ENCODE measurements at regions not wholly inside any gene's neighbourhood (a gene's known extent, or its start where the extent isn't known, plus 50 kb on each side); places are given as distances from the start of the nearest gene placed in this dataset.
"Not testable (repeated sequence)": the region's sequence is repeated elsewhere in the genome, so short reads cannot be mapped to it uniquely, and the experiment has no call there.

DNA sequence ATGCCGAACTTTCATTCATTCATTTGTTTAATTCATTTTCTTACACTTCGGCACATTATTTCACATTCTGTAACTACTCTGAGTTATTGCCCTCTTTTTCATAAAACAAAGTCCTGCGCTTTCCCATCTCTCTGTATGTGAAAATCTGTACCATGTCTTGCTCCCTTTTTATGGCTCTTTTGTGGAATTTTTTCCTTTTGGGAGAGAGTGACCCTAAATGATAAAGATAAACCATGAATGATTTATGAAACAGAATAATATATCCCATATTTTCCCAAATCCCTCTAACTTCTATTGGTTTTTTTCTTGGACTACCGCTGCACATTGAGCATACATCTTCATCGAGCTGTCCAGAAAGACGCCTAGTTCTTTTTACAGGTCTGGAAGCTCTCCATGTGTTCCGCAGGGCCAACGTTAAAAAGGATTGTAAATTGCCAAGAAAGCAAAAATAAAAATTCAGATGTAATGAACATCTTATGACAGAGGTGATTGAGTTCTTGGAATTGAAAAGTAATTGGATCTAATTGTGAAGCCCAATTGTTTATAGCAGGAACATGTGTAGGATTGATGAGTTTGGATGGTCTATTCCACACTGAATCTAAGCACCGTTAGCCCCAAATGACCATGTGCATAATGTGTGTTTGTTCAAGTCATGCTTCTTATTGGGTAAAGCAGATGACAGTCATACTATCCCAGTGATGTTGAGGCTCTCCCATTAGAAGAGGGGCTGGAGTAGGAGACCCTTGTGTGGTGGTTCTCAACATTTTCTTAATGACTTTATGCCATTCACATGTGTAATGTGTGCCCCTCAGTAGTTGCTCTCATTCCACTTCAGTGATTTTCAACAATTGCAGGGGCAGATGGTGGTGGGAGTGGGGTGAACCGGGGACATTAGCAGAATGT, 378.9 kb downstream of the DLEU7 start:
- no peak for FAIRE-seq

DNA sequence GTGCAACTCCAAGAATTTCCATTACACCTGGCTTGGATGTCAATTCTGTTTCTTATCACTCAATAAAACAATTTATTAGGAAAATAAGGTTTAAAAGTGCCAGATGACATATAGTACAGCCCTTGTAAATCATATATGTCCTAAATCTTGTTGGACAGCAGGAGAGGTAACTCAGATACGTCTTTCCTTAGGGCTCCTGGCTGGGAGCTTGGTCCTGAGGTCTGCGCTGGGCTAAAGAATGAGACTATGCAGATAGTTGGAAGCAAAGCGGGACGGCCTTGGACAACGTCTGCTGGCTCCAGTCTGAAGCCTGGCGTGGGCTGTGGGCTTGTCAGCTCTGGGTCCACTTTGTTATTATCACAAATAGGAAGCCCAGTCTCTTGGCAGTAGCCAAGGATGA, 377.0 kb downstream of the DLEU7 start:
- FAIRE-seq = no peak

DNA sequence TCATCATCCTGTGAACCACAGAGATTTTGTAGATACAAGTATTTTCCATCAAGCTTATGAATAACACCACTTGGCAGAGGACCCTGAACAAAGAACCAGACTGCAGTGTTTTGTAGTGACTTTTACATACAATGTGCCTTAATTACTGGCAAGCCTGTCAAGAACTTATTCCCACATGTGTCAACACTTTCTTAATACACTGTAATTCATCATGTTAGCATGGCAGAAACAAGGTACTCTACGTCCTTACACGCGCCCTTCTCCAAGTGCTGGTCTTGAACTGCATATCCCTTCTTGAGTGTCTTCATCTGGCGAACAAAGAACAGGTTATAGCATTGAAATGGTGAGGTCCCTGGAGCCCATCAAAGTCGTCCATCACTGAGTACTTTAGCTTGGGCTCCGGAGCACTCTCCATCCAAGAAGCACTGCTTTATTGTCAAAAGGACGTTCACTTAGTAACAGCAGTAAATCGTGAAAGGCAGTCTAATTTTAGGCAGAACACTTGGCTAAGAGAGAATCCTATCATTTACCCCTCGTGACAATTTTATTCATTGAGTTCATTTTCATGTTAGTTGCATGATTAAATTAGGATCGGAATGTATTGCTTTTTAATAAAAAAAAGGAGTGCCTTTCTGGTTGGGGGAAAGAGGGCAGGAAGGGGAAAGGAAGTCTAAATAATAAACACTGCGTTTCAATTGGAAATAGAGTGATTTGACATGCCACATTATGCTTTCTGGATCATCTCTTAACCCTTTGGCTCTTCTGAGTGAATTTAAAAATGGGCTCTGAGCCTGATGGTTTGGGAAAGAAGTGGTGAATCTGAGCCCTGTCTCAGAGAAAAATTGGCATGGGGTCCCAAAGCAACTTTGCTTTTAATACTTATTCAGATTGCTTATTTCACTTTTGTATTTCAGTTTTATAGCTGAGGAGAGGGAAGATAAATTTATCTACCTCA, 376.1 kb downstream of the DLEU7 start:
- no peak for FAIRE-seq

DNA sequence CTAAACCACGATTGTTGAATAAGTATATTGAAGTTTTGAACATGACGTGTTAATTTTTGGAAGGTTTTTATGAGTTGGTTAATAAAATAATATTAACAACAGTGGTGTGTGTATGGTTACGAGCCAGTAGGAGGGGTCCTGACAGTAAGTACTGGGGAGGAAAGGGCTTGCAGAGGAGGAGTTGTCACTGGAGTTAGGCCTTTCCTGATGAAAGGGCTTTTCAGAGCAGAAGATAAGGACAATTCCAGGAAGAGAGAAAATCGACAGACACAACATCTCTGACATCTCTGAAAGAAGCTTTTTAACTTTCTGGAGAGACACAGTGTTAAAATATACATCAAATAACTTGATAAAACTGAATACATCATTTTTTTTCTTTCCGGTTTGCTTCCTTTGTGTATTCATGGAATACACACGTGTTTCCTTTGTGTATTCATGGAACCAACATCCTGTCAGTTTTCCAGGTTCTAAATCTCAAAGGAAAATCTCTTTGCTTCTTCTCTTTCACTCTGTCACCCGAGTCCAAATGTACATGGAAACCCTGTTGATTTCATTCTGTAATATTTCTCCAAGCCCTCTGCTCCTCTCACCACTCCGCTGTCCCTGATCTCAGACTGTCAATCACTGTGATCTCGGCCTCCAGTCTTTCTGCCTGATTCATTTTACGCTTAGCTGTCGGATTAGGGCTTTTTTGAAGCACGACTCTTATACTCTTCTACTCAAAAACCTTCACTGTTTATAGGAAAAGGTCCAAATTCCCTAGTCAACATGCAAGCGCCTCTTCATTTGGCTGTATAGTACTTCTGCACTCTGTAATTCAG, 374.4 kb downstream of the DLEU7 start:
- no peak for FAIRE-seq

DNA sequence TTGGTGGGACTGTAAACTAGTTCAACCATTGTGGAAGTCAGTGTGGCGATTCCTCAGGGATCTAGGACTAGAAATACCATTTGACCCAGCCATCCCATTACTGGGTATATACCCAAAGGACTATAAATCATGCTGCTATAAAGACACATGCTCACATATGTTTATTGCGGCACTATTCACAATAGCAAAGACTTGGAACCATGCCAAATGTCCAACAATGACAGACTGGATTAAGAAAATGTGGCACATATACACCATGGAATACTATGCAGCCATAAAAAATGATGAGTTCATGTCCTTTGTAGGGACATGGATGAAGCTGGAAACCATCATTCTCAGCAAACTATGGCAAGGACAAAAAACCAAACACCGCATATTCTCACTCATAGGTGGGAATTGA, 370.4 kb downstream of the DLEU7 start:
- FAIRE-seq = not testable (repeated sequence)

DNA sequence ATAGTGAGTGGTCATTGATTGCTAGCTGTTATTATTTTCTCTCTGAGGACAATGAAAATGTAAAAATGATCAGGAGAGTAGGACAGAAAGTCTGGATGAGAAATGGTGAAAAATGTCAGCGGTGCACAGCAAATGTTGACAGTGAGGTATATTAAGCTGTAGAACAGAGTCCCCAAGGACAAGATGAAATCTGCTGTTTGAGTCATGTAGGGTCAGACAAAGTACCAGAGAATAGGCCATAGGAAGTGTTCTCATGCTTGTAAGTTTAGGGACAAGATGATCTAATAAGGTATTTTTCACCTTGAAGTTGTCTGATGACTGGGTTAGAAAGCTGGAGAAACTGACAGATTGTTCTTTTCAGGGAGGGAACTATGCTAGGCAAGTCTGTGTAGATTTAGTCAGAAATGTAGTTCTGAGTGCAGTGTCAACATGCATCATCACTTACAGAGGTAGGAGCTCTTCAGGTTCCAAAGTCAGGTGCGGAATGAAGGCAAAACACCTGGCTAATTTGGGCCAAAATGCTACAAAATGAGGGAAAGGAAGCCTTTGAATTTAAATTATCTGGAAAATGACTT, 369.3 kb downstream of the DLEU7 start:
- no peak for FAIRE-seq

DNA sequence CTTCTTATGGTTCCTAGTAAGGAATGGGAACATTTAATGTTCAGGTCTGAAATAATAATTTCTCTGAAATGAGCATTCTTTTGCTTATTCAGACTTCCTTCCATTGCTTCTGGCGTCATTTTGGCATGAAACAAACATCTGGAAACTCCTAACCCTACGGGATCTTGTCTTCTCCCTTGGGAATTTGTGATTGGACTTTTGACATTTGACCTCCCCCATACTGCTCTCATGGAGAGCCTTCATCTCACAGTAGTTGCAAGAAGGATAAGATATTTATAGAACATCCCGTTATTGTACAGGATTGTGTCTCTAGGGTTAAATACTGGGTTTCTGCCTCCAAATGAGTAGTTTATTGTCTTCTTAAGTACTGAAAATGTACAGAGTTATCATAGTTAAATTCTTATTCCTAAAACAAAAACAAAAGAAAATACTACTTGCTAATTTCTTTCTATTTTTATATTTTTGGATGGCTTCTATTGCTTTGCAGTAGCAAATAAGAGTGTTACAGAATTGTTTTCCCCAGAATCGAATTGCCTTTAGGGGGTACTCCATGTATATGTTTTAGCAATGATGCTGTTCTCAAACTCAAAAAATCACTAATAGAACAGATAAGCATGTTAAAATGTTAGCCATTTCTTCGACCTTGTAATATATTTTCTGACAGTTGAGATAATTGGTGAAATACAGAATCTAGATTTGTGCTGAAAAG, 366.8 kb downstream of the DLEU7 start:
- no peak for FAIRE-seq

DNA sequence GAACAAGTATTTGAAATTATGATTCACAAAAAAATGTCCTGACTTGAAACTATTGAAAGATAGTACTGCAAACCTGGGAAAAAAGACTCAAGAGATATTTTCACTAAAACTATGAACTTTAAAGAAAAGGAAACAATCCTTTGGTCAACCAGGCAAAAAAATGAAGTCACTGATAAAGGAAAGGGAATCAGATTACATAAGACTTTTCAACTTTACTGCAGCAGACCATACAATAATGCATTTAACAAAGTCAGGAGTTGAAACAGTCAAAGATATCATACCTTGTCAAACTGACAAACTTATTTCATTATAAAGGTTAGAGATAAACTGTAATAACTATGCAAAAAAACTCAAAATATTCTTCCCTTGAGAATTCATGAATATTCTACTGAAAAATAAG, 361.6 kb downstream of the DLEU7 start:
- no peak for FAIRE-seq

DNA sequence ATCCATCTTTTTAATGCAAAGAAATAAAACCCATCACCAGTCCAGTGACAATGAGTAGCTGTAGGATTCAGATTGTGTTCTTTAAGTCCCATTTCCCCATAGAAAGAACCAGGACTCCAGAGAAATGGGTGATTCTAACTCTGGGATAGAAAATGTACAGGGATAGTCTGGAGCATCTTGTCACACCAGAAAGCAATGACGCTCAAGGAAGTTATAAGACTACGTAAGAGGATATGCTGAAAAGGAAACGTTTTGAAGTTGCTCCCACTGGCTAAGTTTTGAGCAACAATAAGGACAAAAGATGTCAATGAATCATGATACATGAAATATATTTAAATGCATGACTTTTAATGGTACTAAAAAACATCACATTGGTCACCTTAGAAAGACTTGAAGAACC, 360.1 kb downstream of the DLEU7 start:
- FAIRE-seq = no peak

DNA sequence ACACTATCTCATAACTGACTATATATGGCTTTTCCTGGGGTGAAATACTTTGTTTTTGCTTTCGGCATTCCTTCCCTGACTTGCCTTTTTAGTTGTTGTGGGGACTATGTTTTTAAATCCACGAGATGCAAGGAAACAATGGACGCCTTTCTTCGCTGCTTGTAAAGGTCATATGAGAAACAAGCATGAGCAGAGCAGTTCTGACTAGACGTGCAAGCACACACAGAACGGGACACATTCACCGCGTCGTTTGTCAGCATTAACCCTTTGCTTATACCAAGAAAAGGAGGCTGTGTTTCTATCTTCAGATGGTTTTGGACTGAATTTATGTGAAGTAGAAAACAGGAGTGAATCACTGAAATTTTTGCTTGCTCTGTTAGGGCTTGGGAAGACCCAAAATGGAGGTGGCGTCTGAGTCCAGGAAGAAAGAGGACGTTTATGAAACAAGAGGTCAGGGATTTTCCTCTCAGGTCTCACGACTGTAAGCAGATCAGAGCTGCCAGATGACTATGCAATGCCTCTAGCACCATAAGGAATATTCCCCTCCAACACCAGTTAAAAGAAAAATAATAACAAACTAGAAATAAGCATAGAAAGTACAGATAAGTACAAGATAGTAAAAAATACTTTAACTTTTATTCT, 358.9 kb downstream of the DLEU7 start:
- no peak for FAIRE-seq

DNA sequence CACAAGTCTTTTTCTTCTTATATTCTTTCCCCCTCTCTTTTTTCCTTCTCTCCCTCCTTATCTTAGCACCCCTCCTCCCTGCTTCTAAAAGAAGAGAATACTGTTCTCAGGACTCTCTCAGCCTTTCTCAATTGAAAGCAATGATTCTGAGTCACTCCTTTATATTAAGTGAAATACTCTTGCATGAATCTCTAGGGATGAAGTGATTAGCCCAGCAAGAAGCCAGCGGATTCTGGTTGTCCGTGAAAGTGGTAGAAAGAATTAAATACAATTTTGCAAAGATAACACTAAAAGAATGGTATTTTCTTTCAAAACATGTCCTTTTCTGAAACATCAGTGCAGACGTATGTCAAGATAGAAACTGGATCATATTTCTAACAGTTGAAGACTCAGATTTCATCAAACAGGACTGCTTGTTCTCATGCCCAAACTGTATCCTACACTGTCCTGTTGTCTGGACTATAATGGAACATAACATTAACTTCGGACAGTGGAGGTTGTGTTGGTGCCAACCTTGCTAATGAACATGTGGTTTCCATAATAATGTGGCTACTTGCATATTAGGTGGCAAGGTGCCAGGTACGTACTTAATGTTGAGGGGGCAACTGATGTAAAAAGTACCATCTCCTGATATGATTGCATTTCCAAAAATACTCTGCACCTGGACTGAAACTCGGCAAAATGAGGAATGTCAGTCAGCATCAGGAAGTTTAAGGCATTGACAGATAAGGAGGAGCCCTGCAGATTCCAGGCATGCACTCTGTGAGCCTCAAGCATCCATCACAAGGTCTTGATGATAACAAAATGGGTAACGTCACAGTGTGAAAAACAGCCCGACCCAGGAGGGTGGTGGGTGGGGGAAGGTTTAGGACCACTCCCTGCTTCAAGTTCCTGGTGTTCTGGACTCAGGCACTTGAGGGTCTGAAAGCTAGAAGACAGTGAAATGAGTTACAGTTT, 357.2 kb downstream of the DLEU7 start:
- no peak for FAIRE-seq

DNA sequence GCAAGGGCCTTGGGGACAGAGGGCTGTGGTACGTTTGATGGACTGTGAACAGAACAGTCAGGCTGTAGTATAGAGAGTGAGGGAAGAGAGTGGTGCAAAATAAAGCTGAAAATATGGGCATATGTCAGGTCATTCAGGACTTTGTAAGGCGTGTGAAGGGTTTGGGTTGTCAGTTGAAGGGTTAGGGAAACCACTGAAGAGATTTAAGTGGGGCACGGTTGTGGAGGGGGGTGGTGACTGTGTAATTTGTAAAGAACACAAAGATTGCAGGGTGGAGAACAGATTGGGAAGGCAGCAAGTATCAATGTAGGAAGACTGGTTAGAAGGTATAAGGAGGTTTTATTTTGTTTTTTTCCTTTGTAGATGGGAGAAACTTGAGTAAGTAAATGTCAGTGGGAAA, 349.8 kb downstream of the DLEU7 start:
- FAIRE-seq = no peak

DNA sequence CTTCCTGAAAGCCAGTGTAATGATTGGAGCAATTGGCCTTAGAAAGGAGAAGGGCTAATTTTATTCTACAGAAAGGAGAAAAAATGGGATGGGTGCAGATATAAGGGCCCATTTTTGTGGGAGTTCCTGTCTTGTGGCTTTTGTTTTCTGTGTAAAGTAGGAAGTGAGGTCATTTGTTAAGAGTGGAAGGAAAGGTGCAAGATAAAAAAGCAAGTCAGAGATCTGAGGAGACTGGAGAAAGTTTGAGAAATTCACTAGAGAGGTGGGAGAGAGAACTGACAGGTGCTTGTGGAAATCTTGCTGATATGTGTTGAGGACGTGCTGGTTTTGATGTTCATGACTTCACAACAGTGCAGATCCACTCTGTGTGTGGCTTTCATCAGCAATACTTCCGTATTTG, 349.4 kb downstream of the DLEU7 start:
- no peak for FAIRE-seq

DNA sequence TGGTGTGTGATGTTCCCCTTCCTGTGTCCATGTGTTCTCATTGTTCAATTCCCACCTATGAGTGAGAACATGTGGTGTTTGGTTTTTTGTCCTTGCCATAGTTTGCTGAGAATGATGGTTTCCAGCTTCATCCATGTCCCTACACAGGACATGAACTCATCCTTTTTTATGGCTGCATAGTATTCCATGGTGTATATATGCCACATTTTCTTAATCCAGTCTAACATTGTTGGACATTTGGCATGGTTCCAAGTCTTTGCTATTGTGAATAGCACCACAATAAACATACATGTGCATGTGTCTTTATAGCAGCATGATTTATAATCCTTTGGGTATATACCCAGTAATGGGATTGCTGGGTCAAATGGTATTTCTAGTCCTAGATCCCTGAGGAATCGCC, 340.3 kb downstream of the DLEU7 start:
- FAIRE-seq = not testable (repeated sequence)

DNA sequence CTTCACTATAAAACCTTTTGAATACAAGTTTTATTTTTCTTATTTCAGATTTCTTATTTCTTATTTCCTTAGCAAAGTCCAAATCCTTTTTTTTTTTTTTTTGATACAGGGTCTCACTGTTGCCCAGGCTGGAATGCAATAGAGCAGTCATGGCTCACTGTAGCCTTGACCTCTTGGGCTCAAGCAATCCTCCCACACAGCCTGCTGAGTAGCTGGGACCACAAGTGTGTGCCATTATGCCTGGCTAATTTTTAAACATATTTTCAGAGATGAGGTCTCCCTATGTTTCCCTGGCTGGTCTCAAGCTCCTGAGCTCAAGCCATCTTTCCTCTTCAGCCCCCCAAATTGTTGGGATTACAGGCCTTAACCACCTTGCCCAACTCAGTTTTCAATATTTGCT, 334.3 kb downstream of the DLEU7 start:
- no peak for FAIRE-seq

DNA sequence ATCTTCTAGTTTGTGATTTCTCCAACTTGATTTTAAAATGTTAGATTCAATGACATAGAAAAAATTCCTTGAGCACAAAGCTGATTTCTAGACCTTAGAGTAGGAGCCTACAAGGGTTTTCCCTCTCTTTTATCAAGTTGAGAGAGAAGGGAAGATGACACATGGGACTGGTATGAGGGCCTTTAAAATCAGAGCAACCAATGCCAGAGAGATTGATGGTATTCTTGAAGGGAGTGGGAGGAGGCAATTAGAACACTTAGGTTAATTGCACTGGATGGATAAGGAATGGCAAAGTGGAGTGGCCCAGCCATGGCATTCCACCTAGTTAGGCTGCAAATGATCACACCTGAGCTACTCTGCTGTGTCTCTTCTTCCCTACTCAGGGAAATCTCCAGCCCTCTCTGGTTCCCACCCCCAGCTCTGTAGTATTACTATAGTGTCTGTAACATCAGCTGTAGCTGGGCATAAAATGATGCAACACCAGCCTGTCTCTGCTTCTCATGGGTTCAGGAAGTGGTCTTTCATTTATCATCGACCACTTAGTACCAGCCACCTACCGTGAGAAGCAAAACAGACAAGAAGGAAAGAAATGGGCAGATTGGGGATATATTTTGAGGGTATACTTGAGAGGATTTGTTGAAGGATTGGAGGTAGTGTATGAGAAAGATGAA, 333.6 kb downstream of the DLEU7 start:
- FAIRE-seq = no peak

DNA sequence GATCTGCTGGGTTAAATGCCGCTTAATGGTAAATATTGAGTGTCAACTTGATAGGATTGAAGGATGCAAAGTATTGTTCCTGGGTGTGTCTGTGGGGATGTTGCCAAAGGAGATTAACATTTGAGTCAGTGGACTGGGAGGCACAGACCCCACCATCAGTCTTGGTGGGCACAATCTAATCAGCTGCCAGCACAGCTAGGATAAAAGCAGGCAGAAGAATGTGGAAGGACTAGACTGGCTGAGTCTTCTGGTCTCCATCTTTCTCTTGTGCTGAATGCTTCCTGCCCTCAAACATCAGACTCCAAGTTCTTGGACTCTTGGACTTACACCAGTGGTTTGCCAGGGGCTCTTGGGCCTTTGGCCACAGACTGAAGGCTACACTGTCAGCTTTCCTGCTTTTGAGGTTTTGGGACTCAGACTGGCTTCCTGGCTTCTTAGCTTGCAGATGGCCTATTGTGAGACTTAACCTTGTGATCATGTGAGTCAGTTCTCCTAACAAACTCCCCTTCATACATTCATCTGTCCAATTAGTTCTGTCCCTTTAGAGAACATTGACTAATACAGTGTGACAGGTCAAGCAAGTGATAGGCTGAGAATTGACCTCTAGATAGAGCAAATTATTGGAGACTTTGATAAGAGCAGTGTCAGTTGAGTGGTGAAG, 332.5 kb downstream of the DLEU7 start:
- FAIRE-seq = not testable (repeated sequence)

DNA sequence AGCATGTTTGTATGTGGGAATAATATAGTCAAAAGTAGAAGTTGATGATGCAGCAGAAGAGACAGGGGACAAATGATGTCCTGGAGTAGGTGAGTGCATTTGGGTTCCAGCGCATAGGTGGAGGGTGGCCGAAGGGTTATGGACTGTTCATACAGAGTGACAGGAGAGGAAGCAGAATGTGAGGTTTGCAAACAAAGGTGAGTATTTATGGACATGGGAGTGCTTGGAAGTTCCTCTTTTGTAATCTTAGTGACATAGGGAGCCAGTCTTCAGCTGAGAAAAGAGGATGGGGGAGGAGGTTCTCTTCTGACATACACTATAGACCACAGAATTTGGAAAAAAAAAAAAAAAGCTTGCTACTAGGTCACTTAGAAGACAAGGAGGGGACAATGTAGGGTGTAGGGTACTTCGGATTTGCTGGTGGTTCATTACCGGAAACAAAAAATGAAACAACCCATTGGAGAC, 331.6 kb downstream of the DLEU7 start:
- FAIRE-seq = no peak
